IPS DF 6.9 (cell line): ENCODE measurements at regions not wholly inside any gene's neighbourhood (a gene's known extent, or its start where the extent isn't known, plus 50 kb on each side); places are given as distances from the start of the nearest gene placed in this dataset.

Experiments used
- DNase-seq: peaks from one replicate; pipeline ENCODE4 v3.0.0-alpha.2; 2013; ENCODE audit warnings: low read depth, low spot score
- H3K27ac ChIP-seq: one replicate; pipeline ENCODE4 v1.5.1; 2013; ENCODE audit warnings: low read length, control low read depth
- H3K27me3 ChIP-seq: 2 replicates; pipeline ENCODE4 v1.6.1; 2013; ENCODE audit warnings: mild to moderate bottlenecking, low read length; ENCODE audit not compliant: control insufficient read depth, insufficient read depth
- H3K36me3 ChIP-seq: 2 replicates; pipeline ENCODE4 v1.6.1; 2013; ENCODE audit warnings: low read length; ENCODE audit not compliant: control insufficient read depth, insufficient read depth
- H3K4me1 ChIP-seq: 2 replicates; pipeline ENCODE4 v1.6.1; 2013; ENCODE audit warnings: low read length; ENCODE audit not compliant: control insufficient read depth, insufficient read depth
- H3K4me3 ChIP-seq: 2 replicates; pipeline ENCODE4 v1.5.1; 2013; ENCODE audit warnings: mild to moderate bottlenecking, low read length
- H3K9me3 ChIP-seq: 2 replicates; pipeline ENCODE4 v1.6.1; 2013; ENCODE audit warnings: low read length, inconsistent platforms; ENCODE audit not compliant: control insufficient read depth, insufficient read depth
- WGBS: extraction: QIAGEN DNeasy Blood & Tissue Kit; methylation state at CpG from one replicate; pipeline ENCODE4 v1.1.7; 2013; ENCODE audit warnings: mixed read lengths, missing lambda C conversion rate; ENCODE audit not compliant: insufficient read length, insufficient coverage; 5-methylcytosine and 5-hydroxymethylcytosine counted together

GRCh38 chr20:53718142-53719021 lies 124.7 kb upstream of the ZNF217 start:
- Histone ChIP-seq H3K27ac (no peak overlapping the region), H3K4me1 (no peaks in the 10 kb centered on the region), H3K9me3 (no peaks in the 10 kb centered on the region), H3K36me3 (no peaks in the 10 kb centered on the region), H3K27me3 (no peaks in the 10 kb centered on the region), H3K4me3 (no peak overlapping the region)
- WGBS, result no CpG with 5 or more reads among the region's 13 CpGs
- no peak for DNase-seq

- H3K9me3 ChIP-seq, result no peaks in the 10 kb centered on the region
- WGBS, result 100% methylated on average over 3 of the region's 6 CpGs
- H3K27me3 ChIP-seq, result no peaks in the 10 kb centered on the region
- DNase-seq, result no peak
- no peaks in the 10 kb centered on the region for H3K36me3 ChIP-seq
- H3K4me3 ChIP-seq, result no peak overlapping the region
- no peak overlapping the region for H3K27ac ChIP-seq
- no peaks in the 10 kb centered on the region; the same call in 1 of the 2 replicates for H3K4me1 ChIP-seq
These were observed 122.8 kb upstream of the ZNF217 start for GRCh38 chr20:53716395-53716794.

- Histone ChIP-seq H3K27ac (no peak overlapping the region), H3K4me3 (no peak overlapping the region), H3K4me1 (no peaks in the 10 kb centered on the region; the same call in 1 of the 2 replicates), H3K27me3 (no peaks in the 10 kb centered on the region), H3K9me3 (no peaks in the 10 kb centered on the region), H3K36me3 (no peaks in the 10 kb centered on the region)
- WGBS, result no CpG with 5 or more reads among the region's 4 CpGs
- no peak for DNase-seq
These were observed 120.9 kb upstream of the ZNF217 start for GRCh38 chr20:53714524-53714923.

GRCh38 chr20:53713328-53714056 lies 119.9 kb upstream of the ZNF217 start:
- no peak overlapping the region for H3K4me3 ChIP-seq
- no peaks in the 10 kb centered on the region; the same call in 1 of the 2 replicates for H3K4me1 ChIP-seq
- no peaks in the 10 kb centered on the region for H3K9me3 ChIP-seq
- WGBS, result no CpG with 5 or more reads among the region's 17 CpGs
- no peak overlapping the region for H3K27ac ChIP-seq
- DNase-seq, result no peak
- no peaks in the 10 kb centered on the region for H3K36me3 ChIP-seq
- no peaks in the 10 kb centered on the region for H3K27me3 ChIP-seq

- H3K27me3 ChIP-seq, result no peaks in the 10 kb centered on the region
- no peak overlapping the region for H3K27ac ChIP-seq
- H3K4me3 ChIP-seq, result no peak overlapping the region
- DNase-seq, result no peak
- H3K9me3 ChIP-seq, result no peaks in the 10 kb centered on the region
- H3K4me1 ChIP-seq, result peaks cover 2% of the 10 kb centered on the region; the same call in 1 of the 2 replicates
- H3K36me3 ChIP-seq, result no peaks in the 10 kb centered on the region
- WGBS, result no CpG with 5 or more reads among the region's 17 CpGs
These were observed 118.8 kb upstream of the ZNF217 start for GRCh38 chr20:53712212-53712977.

- no peak overlapping the region for H3K27ac ChIP-seq
- no peaks in the 10 kb centered on the region for H3K27me3 ChIP-seq
- peaks cover 2% of the 10 kb centered on the region; the same call in 1 of the 2 replicates for H3K4me1 ChIP-seq
- H3K4me3 ChIP-seq, result no peak overlapping the region
- H3K9me3 ChIP-seq, result no peaks in the 10 kb centered on the region
- WGBS, result no CpG with 5 or more reads among the region's 11 CpGs
- H3K36me3 ChIP-seq, result no peaks in the 10 kb centered on the region
- no peak for DNase-seq
These were observed 117.9 kb upstream of the ZNF217 start for GRCh38 chr20:53711333-53712211.

GRCh38 chr20:53708129-53708968 lies 114.7 kb upstream of the ZNF217 start:
- DNase-seq, result no peak
- WGBS, result no CpG with 5 or more reads among the region's 6 CpGs
- no peaks in the 10 kb centered on the region for H3K9me3 ChIP-seq
- no peaks in the 10 kb centered on the region for H3K27me3 ChIP-seq
- H3K4me1 ChIP-seq, result peaks cover 2% of the 10 kb centered on the region; the same call in 1 of the 2 replicates
- no peak overlapping the region for H3K27ac ChIP-seq
- no peaks in the 10 kb centered on the region for H3K36me3 ChIP-seq
- no peak overlapping the region for H3K4me3 ChIP-seq

GRCh38 chr20:53707371-53708055 lies 113.9 kb upstream of the ZNF217 start:
- no peak overlapping the region for H3K27ac ChIP-seq
- peaks cover 2% of the 10 kb centered on the region; the same call in 1 of the 2 replicates for H3K4me1 ChIP-seq
- no peak for DNase-seq
- no peaks in the 10 kb centered on the region for H3K36me3 ChIP-seq
- H3K4me3 ChIP-seq, result no peak overlapping the region
- WGBS, result no CpG with 5 or more reads among the region's 6 CpGs
- no peaks in the 10 kb centered on the region for H3K27me3 ChIP-seq
- H3K9me3 ChIP-seq, result no peaks in the 10 kb centered on the region
